Esophagus muscularis mucosa (tissue), 4 donors: ENCODE measurements at regions not wholly inside any gene's neighbourhood (a gene's known extent, or its start where the extent isn't known, plus 50 kb on each side); places are given as distances from the start of the nearest gene placed in this dataset.
"Not testable (repeated sequence)": the region's sequence is repeated elsewhere in the genome, so short reads cannot be mapped to it uniquely, and the experiment has no call there.

Source experiments
- EP300 ChIP-seq: sonication (generic); formaldehyde crosslinking; IDR thresholded peaks from one replicate; pipeline ENCODE4 v1.6.1; 2017; ENCODE audit warnings: antibody characterized with exemption
- POLR2A ChIP-seq: fragments of 450-650 bp; IDR thresholded peaks from one replicate; pipeline ENCODE4 v1.6.1; 2017; ENCODE audit warnings: antibody characterized with exemption, moderate library complexity, mild to moderate bottlenecking, low read depth
- POLR2AphosphoS5 ChIP-seq, 2 donors: sonication (generic); formaldehyde crosslinking; IDR thresholded peaks; one replicate each; pipeline ENCODE4 v1.6.1; 2017; ENCODE audit warnings: antibody characterized with exemption in 2 of 2
- TF ChIP-seq, protein P1 (sequence below), 3 experiments: fragments of 200-600 bp in 2 of 3; fragments of 450-650 bp in 1 of 3; sonication (generic) in 2 of 3; IDR thresholded peaks; one replicate each; pipeline ENCODE4 v1.5.1; 2017 to 2019; ENCODE audit warnings: antibody characterized with exemption in 3 of 3, mild to moderate bottlenecking in 2 of 3, moderate library complexity in 1 of 3

DNA sequence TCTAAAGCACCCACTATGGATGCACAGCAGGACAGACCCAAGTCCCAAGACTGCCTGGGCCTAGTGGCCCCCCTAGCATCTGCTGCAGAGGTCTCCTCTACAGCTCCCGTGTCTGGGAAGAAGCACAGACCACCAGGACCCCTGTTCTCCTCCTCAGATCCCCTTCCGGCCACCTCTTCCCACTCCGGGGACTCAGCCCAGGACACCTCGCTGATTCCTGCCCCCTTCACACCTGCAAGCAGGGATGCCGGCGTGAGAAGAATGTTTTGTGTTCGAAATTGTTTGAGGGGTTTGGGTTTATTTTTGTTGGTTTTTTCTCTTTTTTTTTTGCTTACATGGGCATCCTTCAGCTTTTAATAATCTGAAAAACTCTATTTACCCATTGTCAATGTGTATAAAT is 150.3 kb upstream of the C1QTNF3 start:
- TF ChIP-seq, protein P1, sequence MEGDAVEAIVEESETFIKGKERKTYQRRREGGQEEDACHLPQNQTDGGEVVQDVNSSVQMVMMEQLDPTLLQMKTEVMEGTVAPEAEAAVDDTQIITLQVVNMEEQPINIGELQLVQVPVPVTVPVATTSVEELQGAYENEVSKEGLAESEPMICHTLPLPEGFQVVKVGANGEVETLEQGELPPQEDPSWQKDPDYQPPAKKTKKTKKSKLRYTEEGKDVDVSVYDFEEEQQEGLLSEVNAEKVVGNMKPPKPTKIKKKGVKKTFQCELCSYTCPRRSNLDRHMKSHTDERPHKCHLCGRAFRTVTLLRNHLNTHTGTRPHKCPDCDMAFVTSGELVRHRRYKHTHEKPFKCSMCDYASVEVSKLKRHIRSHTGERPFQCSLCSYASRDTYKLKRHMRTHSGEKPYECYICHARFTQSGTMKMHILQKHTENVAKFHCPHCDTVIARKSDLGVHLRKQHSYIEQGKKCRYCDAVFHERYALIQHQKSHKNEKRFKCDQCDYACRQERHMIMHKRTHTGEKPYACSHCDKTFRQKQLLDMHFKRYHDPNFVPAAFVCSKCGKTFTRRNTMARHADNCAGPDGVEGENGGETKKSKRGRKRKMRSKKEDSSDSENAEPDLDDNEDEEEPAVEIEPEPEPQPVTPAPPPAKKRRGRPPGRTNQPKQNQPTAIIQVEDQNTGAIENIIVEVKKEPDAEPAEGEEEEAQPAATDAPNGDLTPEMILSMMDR (IDR thresholded peaks at IDR 0.05): not testable (repeated sequence)
- TF ChIP-seq POLR2AphosphoS5 (IDR thresholded peaks at IDR 0.05); POLR2A; EP300: not testable (repeated sequence)
